PC-9 (cell line): ENCODE measurements at regions not wholly inside any gene's neighbourhood (a gene's known extent, or its start where the extent isn't known, plus 50 kb on each side); places are given as distances from the start of the nearest gene placed in this dataset.

Source experiments
- BruUV-seq: library from RNA; stranded (reverse); fragments of 400-500 nt; replicated peaks from 2 replicates; lab custom pipeline; 2021; lab: Mats Ljungman, UMichigan
- CTCF ChIA-PET: fragments of 300-600 bp; sonication (Branson Sonifier 250); formaldehyde crosslinking; loops from one replicate; lab custom pipeline; 2022; ENCODE audit warnings: antibody characterized with exemption; lab: Charles Lee
- POLR2A ChIA-PET: fragments of 300-600 bp; sonication (Branson Sonifier 250); formaldehyde crosslinking; loops from one replicate; lab custom pipeline; 2022; ENCODE audit warnings: antibody characterized with exemption; ENCODE audit not compliant: unreplicated experiment; lab: Charles Lee
- DNase-seq, 2 experiments: peaks; one replicate each; pipeline versions ENCODE4 v3.0.0 to v3.0.0-alpha.2; 2015 to 2022; ENCODE audit warnings: mixed read lengths in 1 of 2
- H2AFZ ChIP-seq: fragments of 200-600 bp; sonication (generic); 2 replicates; pipeline ENCODE4 v1.8.1; 2017; ENCODE audit warnings: antibody characterized with exemption
- H3F3A ChIP-seq: fragments of 200-600 bp; sonication (generic); 2 replicates; pipeline ENCODE4 v1.8.1; 2017; ENCODE audit warnings: antibody characterized with exemption, mild to moderate bottlenecking, low read depth; ENCODE audit not compliant: insufficient read depth
- H3K27ac ChIP-seq: fragments of 200-600 bp; sonication (generic); 2 replicates; pipeline ENCODE4 v1.6.1; 2016; ENCODE audit warnings: mixed run types
- H3K27me3 ChIP-seq: fragments of 200-600 bp; sonication (generic); 2 replicates; pipeline ENCODE4 v1.6.1; 2016; ENCODE audit warnings: low read depth, mixed run types; ENCODE audit not compliant: insufficient read depth
- H3K36me3 ChIP-seq: fragments of 200-600 bp; sonication (generic); 2 replicates; pipeline ENCODE4 v1.6.1; 2016; ENCODE audit warnings: low read depth, mixed run types
- H3K4me1 ChIP-seq: fragments of 200-600 bp; sonication (generic); replicated peaks from 2 replicates; pipeline ENCODE4 v1.6.1; 2016; ENCODE audit warnings: mixed run types; ENCODE audit not compliant: insufficient read depth
- H3K4me2 ChIP-seq: fragments of 200-600 bp; sonication (generic); 2 replicates; pipeline ENCODE4 v1.6.1; 2017; ENCODE audit warnings: mixed run types
- H3K4me3 ChIP-seq: fragments of 200-600 bp; sonication (generic); 2 replicates; pipeline ENCODE4 v1.6.1; 2016; ENCODE audit warnings: mixed run types
- H3K79me2 ChIP-seq: fragments of 200-600 bp; sonication (generic); 2 replicates; pipeline ENCODE4 v1.6.1; 2017; ENCODE audit warnings: low read depth, mixed run types
- H3K9me2 ChIP-seq: fragments of 200-600 bp; sonication (generic); 2 replicates; pipeline ENCODE4 v1.8.1; 2017; ENCODE audit warnings: mild to moderate bottlenecking; ENCODE audit not compliant: insufficient read depth
- H3K9me3 ChIP-seq: fragments of 200-600 bp; sonication (generic); 2 replicates; pipeline ENCODE4 v1.8.1; 2016; ENCODE audit warnings: low read depth; ENCODE audit not compliant: insufficient read depth
- H4K20me1 ChIP-seq: fragments of 200-600 bp; sonication (generic); 2 replicates; pipeline ENCODE4 v1.8.1; 2017; ENCODE audit not compliant: insufficient read depth
- CTCF ChIP-seq: fragments of 200-600 bp; sonication (generic); conservative IDR thresholded peaks from 2 replicates; pipeline ENCODE4 v1.6.1; 2017; ENCODE audit warnings: mixed run types, antibody characterized with exemption, mild to moderate bottlenecking, moderate library complexity
- EZH2 ChIP-seq: fragments of 200-600 bp; sonication (generic); IDR thresholded peaks from 2 replicates; pipeline ENCODE4 v1.8.0; 2017; ENCODE audit warnings: antibody characterized with exemption, low read depth
- intact Hi-C: fragments of 100-400 bp; cut with micrococcal nuclease; formaldehyde crosslinking; loops from one replicate; pipeline ENCODE4 v1.10.0; 2022; ENCODE audit not compliant: unreplicated experiment

GRCh38 chr1:232483826-232484225, 146.1 kb downstream of the SIPA1L2 start:
- no peaks in the 10 kb centered on the region for H3K9me2 ChIP-seq
- H4K20me1 ChIP-seq, result no peaks in the 10 kb centered on the region
- H2AFZ ChIP-seq, result no peak overlapping the region
- no TSS peak for BruUV-seq
- H3K79me2 ChIP-seq, result no peaks in the 10 kb centered on the region
- peaks cover 6% of the 10 kb centered on the region; the same call in 1 of the 2 replicates for H3F3A ChIP-seq
- TF ChIP-seq CTCF, result no peak
- no peak for TF ChIP-seq EZH2
- H3K27ac ChIP-seq, result no peak overlapping the region
- H3K4me3 ChIP-seq, result no peak overlapping the region
- H3K4me1 ChIP-seq, result peaks cover 19% of the 10 kb centered on the region
- H3K4me2 ChIP-seq, result no peak overlapping the region
- POLR2A ChIA-PET, result no interaction called here
- CTCF ChIA-PET, result no interaction called here
- intact Hi-C loops, result no loop called here
- H3K36me3 ChIP-seq, result no peaks in the 10 kb centered on the region
- no peaks in the 10 kb centered on the region for H3K27me3 ChIP-seq
- no peak for DNase-seq
- H3K9me3 ChIP-seq, result no peaks in the 10 kb centered on the region

- Histone ChIP-seq H3K27me3 (no peaks in the 10 kb centered on the region), H3K36me3 (no peaks in the 10 kb centered on the region), H4K20me1 (no peaks in the 10 kb centered on the region), H2AFZ (no peak overlapping the region), H3K9me2 (no peaks in the 10 kb centered on the region), H3F3A (peaks cover 11% of the 10 kb centered on the region; the same call in 1 of the 2 replicates), H3K4me1 (peaks cover 19% of the 10 kb centered on the region), H3K4me3 (no peak overlapping the region), H3K27ac (no peak overlapping the region), H3K79me2 (no peaks in the 10 kb centered on the region), H3K4me2 (no peak overlapping the region), H3K9me3 (no peaks in the 10 kb centered on the region)
- ChIA-PET POLR2A (no interaction called here), CTCF (no interaction called here)
- intact Hi-C loops, result no loop called here
- TF ChIP-seq CTCF (no peak), EZH2 (no peak)
- BruUV-seq, result no TSS peak
- no peak for DNase-seq
These were observed 148.8 kb downstream of the SIPA1L2 start for GRCh38 chr1:232481091-232481490.

- ChIA-PET CTCF (no interaction called here), POLR2A (no interaction called here)
- H3K27me3 ChIP-seq, result no peaks in the 10 kb centered on the region
- no peak overlapping the region for H3K4me3 ChIP-seq
- H4K20me1 ChIP-seq, result no peaks in the 10 kb centered on the region
- H3K4me2 ChIP-seq, result peak overlapping the region; percentile 49
- no TSS peak for BruUV-seq
- H3K4me1 ChIP-seq, result peaks cover 15% of the 10 kb centered on the region
- H3F3A ChIP-seq, result peaks cover 11% of the 10 kb centered on the region; the same call in 1 of the 2 replicates
- H2AFZ ChIP-seq, result 0 out of 2 replicates have a peak overlapping the region, but pooled peaks have one; percentile 28
- intact Hi-C loops, result no loop called here
- TF ChIP-seq EZH2, result no peak
- no peak for TF ChIP-seq CTCF
- no peaks in the 10 kb centered on the region for H3K79me2 ChIP-seq
- H3K9me3 ChIP-seq, result no peaks in the 10 kb centered on the region
- H3K9me2 ChIP-seq, result no peaks in the 10 kb centered on the region
- no peaks in the 10 kb centered on the region for H3K36me3 ChIP-seq
- peak in 1 of 2 experiments; percentile 91 for DNase-seq
- H3K27ac ChIP-seq, result peak overlapping the region; percentile 53; the same call in 1 of the 2 replicates
These were observed 152.2 kb downstream of the SIPA1L2 start for GRCh38 chr1:232477728-232478127.
